IPS-20b (cell line): ENCODE measurements at regions not wholly inside any gene's neighbourhood (a gene's known extent, or its start where the extent isn't known, plus 50 kb on each side); places are given as distances from the start of the nearest gene placed in this dataset.

Experiments
- H3K27ac ChIP-seq: one replicate; pipeline ENCODE4 v1.5.1; 2013; ENCODE audit warnings: low read length
- H3K27me3 ChIP-seq: 2 replicates; pipeline ENCODE4 v1.6.1; 2013; ENCODE audit warnings: mild to moderate bottlenecking, low read length, inconsistent platforms; ENCODE audit not compliant: insufficient read depth
- H3K36me3 ChIP-seq: 2 replicates; pipeline ENCODE4 v1.6.1; 2013; ENCODE audit warnings: low read depth, mild to moderate bottlenecking, inconsistent platforms, low read length, moderate library complexity; ENCODE audit not compliant: insufficient read depth
- H3K4me1 ChIP-seq: 2 replicates; pipeline ENCODE4 v1.6.1; 2013; ENCODE audit warnings: mild to moderate bottlenecking, control low read depth, inconsistent platforms, low read length, moderate library complexity; ENCODE audit not compliant: insufficient read depth
- H3K4me3 ChIP-seq: 2 replicates; pipeline ENCODE4 v1.5.1; 2013; ENCODE audit warnings: mild to moderate bottlenecking, low read length, inconsistent platforms
- H3K9ac ChIP-seq: 2 replicates; pipeline ENCODE4 v1.6.1; 2013; ENCODE audit warnings: low read depth, mild to moderate bottlenecking, inconsistent platforms, low read length, moderate library complexity
- H3K9me3 ChIP-seq: 2 replicates; pipeline ENCODE4 v1.6.1; 2013; ENCODE audit warnings: mild to moderate bottlenecking, low read depth, low read length, inconsistent platforms; ENCODE audit not compliant: insufficient read depth

DNA sequence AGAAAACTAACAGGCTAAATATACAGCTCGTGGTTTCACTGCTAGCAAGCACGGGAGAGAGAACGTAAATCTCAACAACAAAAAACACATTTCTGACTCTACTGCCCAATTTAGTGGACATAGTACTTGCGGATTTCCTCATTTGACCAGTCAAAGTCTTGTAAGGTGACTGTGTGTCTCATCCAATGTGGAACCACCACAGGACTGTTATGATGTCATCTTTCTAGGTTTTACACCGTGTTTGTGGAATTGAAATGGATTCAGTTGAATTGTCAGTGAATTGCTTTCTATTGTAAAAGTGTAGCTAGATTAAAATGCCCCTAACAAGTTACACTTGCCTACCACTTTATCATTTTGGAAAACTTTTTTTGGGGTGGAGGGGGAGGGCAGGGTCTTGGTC, 1010.8 kb downstream of the NLGN4Y start:
- H3K4me1 ChIP-seq: no peaks in the 10 kb centered on the region; the same call in none of the 2 replicates
- H3K36me3 ChIP-seq: no peaks in the 10 kb centered on the region
- no peaks in the 10 kb centered on the region for H3K27me3 ChIP-seq
- H3K27ac ChIP-seq: no peak overlapping the region
- no peak overlapping the region for H3K4me3 ChIP-seq
- H3K9ac ChIP-seq: no peak overlapping the region
- H3K9me3 ChIP-seq: no peaks in the 10 kb centered on the region

DNA sequence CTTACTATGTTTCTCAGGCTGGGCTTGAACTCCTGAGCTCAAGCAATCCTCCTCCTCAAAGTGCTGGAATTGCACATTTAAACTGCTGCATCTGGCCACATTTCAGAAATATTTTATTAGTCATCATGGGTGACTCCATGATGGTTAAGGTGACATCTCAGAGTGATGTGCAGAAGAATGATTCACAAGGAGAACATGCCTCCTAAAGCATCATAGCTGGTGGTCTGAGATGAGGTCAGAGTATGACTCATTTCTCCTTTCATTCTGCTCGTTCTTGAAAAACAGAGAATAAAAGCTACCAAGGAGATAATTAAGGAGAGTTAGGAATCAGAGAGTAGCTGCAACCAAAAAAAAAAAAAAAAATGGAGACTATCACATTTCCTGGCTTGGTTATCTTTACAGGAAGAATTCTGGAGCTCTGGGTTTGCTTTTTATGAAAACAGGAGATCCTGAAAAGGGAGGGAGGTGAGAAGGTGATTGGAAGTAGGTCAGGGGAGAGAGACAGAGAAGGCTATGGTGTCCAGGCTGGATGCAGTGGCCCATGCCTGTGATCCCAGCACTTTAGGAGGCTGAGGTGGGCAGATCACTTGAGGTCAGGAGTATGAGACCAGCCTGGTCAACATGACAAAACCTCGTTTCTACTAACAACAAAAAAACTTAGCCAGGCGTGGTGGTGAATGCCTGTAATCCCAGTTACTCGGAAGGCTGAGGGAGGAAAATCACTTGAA, 1011.6 kb downstream of the NLGN4Y start:
- Histone ChIP-seq H3K9me3 (no peaks in the 10 kb centered on the region), H3K36me3 (no peaks in the 10 kb centered on the region), H3K27ac (no peak overlapping the region), H3K4me3 (no peak overlapping the region), H3K27me3 (no peaks in the 10 kb centered on the region), H3K9ac (no peak overlapping the region), H3K4me1 (no peaks in the 10 kb centered on the region; the same call in none of the 2 replicates)

DNA sequence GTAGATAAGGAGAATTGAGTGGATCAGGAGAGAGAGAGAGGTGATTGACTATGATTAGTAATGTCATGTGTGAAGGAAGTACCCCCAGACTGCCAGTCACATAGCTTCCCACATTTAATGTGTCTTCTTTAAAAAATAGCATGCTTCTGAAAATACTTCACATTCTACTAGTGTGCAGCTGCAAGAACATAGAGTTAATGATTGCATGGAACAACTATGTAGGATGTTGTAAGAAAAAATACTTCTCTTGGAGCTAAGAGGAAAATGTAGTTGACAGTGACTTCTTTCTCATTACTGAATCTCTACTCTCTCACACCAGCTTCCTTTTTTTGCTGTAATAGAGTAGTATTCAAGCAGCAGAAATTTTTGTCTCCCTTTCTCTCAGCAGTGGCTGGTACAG, 1016.2 kb downstream of the NLGN4Y start:
- Histone ChIP-seq H3K36me3 (no peaks in the 10 kb centered on the region), H3K9me3 (no peaks in the 10 kb centered on the region), H3K27me3 (no peaks in the 10 kb centered on the region), H3K4me3 (no peak overlapping the region), H3K27ac (no peak overlapping the region), H3K9ac (no peak overlapping the region), H3K4me1 (no peaks in the 10 kb centered on the region; the same call in none of the 2 replicates)

DNA sequence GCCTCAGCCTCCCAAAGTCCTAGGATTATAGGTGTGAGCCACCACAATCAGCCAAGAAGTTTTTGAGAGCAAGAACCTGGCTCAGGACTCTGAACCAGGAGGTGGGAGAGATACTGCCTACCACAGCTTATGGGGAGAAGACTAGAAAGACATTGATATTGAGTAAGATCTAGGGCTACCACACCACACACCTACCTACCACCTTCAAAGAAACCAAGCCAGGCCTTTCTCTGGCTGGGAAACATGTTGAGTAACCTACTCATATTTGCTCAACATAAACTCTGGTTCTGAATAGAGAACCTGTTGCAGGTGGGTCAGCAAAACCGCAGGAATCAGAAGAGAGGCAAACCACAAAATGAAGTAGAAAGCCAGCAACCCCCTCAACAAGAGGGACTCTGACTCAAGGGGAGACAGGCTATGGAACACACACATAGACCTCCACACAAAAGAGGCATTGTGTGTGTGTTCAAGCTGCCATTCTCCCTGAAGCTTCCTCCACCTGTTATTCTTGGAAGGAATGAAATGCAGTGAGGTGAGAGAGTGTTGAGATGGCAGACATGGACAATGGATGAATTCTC, 1021.9 kb downstream of the NLGN4Y start:
- Histone ChIP-seq H3K4me3 (no peak overlapping the region), H3K36me3 (no peaks in the 10 kb centered on the region), H3K9me3 (no peaks in the 10 kb centered on the region), H3K27me3 (no peaks in the 10 kb centered on the region), H3K27ac (no peak overlapping the region), H3K4me1 (no peaks in the 10 kb centered on the region), H3K9ac (no peak overlapping the region)

DNA sequence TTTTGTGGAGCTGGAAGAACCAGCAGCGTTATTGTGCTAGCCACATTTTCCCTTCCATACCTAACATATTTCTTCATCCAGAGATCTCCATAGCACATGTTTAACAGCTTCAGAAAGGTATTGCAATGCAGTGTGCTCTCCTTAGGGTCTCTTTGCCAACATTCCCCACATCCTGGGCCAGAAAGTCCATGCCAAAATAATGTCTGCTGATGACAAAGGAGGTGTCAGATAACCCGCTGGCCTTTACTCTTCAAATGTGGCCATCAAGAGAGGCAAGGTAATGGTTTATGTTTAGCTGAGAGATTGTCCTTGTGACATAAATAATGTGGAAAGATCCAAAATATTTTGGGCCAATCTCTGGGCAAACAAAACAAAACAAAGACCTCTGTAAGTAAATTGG, 1027.7 kb downstream of the NLGN4Y start:
- H3K9me3 ChIP-seq: no peaks in the 10 kb centered on the region
- H3K36me3 ChIP-seq: no peaks in the 10 kb centered on the region
- H3K27me3 ChIP-seq: no peaks in the 10 kb centered on the region
- no peak overlapping the region for H3K4me3 ChIP-seq
- no peaks in the 10 kb centered on the region for H3K4me1 ChIP-seq
- H3K9ac ChIP-seq: no peak overlapping the region
- no peak overlapping the region for H3K27ac ChIP-seq

DNA sequence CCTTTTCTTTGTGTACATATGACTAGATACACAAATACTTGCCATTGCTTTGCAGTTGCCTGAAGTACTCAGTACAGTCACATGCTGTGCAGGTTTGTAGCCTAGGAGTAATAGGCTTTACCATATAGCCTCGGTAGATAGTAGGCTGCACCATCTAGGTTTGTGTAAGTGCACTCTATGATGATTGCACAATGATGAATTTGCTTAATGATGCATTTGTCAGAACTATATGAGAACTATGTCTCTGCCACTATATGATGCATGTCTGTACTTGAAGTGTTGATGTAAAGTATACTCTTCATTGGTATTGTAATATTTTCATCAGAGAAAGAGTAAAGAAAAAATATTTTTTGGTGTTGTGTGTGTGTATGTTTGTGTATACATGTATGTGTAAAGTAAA, 1030.7 kb downstream of the NLGN4Y start:
- Histone ChIP-seq H3K27ac (no peak overlapping the region), H3K27me3 (no peaks in the 10 kb centered on the region), H3K36me3 (no peaks in the 10 kb centered on the region), H3K9me3 (no peaks in the 10 kb centered on the region), H3K9ac (no peak overlapping the region), H3K4me3 (no peak overlapping the region), H3K4me1 (no peaks in the 10 kb centered on the region)

DNA sequence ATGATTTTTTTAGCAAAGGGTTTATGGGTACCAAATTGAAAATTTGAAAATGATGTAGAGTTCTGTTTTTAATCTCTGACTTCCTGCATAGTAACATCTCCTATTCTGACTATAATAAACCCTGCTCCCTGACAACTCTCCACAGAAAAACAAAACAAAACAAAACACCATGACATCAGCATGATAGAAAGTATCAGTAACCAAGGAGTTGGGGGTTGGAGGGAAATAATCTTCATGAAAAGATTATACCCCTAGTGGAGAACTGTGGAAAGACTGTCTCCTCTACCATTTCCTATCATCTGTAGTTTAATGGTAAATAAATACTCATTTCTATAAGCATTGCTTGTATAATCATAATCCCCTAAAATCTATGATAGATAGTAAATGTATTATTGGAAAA, 1034.8 kb downstream of the NLGN4Y start:
- H3K9ac ChIP-seq: no peak overlapping the region
- H3K36me3 ChIP-seq: no peaks in the 10 kb centered on the region
- H3K27ac ChIP-seq: no peak overlapping the region
- H3K4me1 ChIP-seq: no peaks in the 10 kb centered on the region
- H3K4me3 ChIP-seq: no peak overlapping the region
- H3K27me3 ChIP-seq: no peaks in the 10 kb centered on the region
- no peaks in the 10 kb centered on the region for H3K9me3 ChIP-seq

DNA sequence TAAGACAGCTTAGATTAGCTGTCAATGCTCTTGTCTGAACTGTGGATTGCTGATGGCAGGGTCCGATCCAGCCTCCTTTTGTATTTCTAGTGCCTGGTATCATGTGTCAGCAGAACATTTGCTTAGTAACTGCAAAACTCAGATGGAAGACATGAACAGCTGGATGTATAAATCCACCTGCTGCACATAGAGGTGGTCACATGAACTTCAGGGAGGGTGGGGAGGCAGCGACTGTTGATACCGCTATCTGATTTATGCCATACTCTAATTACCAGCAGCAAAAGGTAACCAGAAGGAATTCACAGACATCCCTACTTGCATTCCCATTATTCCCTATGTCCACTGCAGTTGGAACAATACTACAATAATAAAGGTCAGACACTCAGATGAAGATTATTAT, 1036.5 kb downstream of the NLGN4Y start:
- Histone ChIP-seq H3K4me1 (no peaks in the 10 kb centered on the region), H3K9ac (no peak overlapping the region), H3K9me3 (no peaks in the 10 kb centered on the region), H3K27ac (no peak overlapping the region), H3K36me3 (no peaks in the 10 kb centered on the region), H3K4me3 (no peak overlapping the region), H3K27me3 (no peaks in the 10 kb centered on the region)

DNA sequence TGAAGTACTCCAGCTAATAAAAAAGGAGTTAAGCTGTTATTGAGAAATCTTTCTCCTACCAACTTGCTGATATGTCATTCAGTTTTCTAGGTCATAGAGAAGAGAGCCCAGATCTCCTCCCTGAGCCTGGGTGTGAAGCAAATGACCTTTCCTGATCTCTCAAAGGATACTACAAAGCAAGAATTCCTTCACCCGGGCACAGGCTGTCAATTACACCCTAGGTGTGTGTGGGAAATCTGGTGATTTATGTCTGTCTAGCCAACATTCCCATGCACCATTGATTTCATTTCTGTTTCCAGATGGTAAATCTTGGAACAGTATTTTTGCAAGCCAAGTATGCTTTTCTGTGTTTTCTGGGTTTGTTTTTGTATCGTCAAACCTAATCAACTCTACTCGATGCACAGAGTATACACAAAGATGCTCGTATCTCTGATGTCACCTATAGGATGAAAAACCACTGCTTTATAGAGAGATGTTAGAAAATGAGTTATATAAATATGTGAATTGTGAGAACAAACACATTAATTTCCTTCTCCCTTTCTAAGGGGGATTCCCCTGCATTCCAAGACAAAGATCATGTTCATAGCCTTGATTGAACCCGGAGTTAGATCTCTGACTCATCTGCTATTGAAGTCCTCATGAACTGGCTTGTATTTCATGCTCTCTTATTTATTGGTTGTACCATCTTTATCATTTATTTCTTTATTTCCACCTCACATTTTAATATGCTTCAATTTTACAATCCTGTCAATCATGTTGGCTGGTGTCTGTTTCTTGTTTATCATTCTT, 1037.4 kb downstream of the NLGN4Y start:
- Histone ChIP-seq H3K27ac (no peak overlapping the region), H3K9me3 (no peaks in the 10 kb centered on the region), H3K36me3 (no peaks in the 10 kb centered on the region), H3K27me3 (no peaks in the 10 kb centered on the region), H3K4me3 (no peak overlapping the region), H3K4me1 (no peaks in the 10 kb centered on the region), H3K9ac (no peak overlapping the region)

DNA sequence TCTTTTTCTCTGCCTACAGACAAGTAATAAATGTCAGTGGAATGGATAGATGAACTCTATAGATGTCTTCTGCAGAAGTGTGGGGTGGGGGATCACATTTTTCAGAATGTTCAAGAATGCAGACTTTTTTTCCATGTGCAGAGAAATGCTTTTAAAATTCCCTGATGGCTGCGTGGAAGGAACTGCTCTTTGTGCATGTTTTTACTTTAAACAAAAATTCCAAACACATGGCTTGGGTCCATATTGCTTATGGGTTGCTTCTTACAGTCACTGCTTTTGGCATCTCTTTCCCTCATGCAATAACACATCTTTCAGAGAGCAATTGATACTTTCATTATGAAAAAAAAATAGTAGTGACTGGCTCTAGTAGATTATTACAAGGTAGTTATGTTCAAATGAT, 1053.6 kb downstream of the NLGN4Y start:
- Histone ChIP-seq H3K27me3 (no peaks in the 10 kb centered on the region), H3K9me3 (no peaks in the 10 kb centered on the region), H3K36me3 (no peaks in the 10 kb centered on the region), H3K9ac (no peak overlapping the region), H3K4me3 (no peak overlapping the region), H3K4me1 (no peaks in the 10 kb centered on the region), H3K27ac (no peak overlapping the region)

DNA sequence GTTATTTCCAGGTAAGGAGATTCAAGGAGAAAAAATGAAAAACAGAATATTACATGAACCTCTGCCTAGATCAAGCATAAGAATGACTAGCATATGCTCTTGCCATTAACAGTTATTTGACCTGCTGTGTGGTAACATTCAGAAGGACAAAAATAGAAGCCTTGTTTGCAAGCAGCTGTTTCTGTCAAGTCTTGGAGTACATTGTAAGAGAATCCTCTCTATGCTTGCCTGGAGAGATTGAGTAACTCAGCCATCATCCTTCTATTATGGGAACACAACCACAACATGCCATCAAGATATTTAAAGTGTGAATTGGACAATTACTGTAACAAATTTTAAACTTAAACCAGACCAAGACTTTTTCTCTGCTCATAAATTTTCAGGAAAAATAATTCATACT, 1054.4 kb downstream of the NLGN4Y start:
- Histone ChIP-seq H3K36me3 (no peaks in the 10 kb centered on the region), H3K27me3 (no peaks in the 10 kb centered on the region), H3K27ac (no peak overlapping the region), H3K4me1 (no peaks in the 10 kb centered on the region), H3K9ac (no peak overlapping the region), H3K9me3 (no peaks in the 10 kb centered on the region), H3K4me3 (no peak overlapping the region)

DNA sequence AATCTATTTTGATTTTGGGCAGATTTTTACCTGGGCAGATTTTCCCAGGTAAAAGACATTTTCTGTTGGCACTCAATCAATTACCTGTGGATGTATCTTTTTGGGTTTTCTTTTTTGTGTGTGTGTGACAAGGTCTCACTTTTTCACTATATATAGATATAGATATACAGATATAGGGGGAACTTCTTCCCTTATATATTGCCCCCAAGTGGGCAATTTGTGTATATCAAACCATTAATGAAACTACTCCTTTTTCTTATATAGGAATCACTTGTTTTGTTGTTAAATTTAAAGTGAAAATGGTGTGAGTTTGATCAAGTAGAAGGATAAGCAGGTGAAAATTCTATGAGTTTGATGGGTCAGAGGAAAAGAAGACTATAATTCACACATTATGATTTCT, 1054.9 kb downstream of the NLGN4Y start:
- H3K9ac ChIP-seq: no peak overlapping the region
- no peaks in the 10 kb centered on the region for H3K27me3 ChIP-seq
- no peak overlapping the region for H3K4me3 ChIP-seq
- no peaks in the 10 kb centered on the region for H3K9me3 ChIP-seq
- no peaks in the 10 kb centered on the region for H3K36me3 ChIP-seq
- no peaks in the 10 kb centered on the region for H3K4me1 ChIP-seq
- H3K27ac ChIP-seq: no peak overlapping the region
